ENCODE measurements at regions not wholly inside any gene's neighbourhood (a gene's known extent, or its start where the extent isn't known, plus 50 kb on each side); places are given as distances from the start of the nearest gene placed in this dataset.

- intact Hi-C loops (cut with micrococcal nuclease; ENCODE audit: unreplicated experiment), result no loop called here
- BruUV-seq (replicated peaks), result no TSS peak
- no peaks in the 10 kb centered on the region for H3K27me3 ChIP-seq (ENCODE audit: control insufficient read depth, insufficient read depth, low read length)
- no peak for ATAC-seq
- no peak overlapping the region for H3K27ac ChIP-seq (ENCODE audit: low read length)
- CTCF ChIA-PET, result no interaction called here
- in situ Hi-C loops (cut with HindIII; ENCODE audit: low pct_unique_long_range_greater_than_20kb, low sequenced_read_pairs), result no loop called here
- POLR2A ChIA-PET, result no interaction called here
- H3K36me3 ChIP-seq (ENCODE audit: control insufficient read depth, insufficient read depth, low read length), result no peaks in the 10 kb centered on the region
- no peak overlapping the region for H3K4me3 ChIP-seq (ENCODE audit: low read depth in 2 of 2, low read length in 2 of 2)
- H3K9me3 ChIP-seq (ENCODE audit: control insufficient read depth, insufficient read depth, low read depth, low read length), result no peaks in the 10 kb centered on the region
- no peak for TF ChIP-seq POLR2AphosphoS5 (IDR thresholded peaks at IDR 0.05; ENCODE audit: low read depth, low read length)
- no peak for TF ChIP-seq SIN3A (IDR thresholded peaks at IDR 0.05; ENCODE audit: borderline replicate concordance, insufficient read depth, low read depth, low read length)
- TF ChIP-seq TCF7L2 (IDR thresholded peaks at IDR 0.05; ENCODE audit: low read depth, low read length), result no peak
- TF ChIP-seq REST (IDR thresholded peaks at IDR 0.05; ENCODE audit: insufficient read depth in 1 of 2, low read depth in 2 of 2, low read length in 1 of 2), result no peak
- no peak for TF ChIP-seq CTCF (IDR thresholded peaks at IDR 0.05)
- H3K4me1 ChIP-seq (ENCODE audit: control insufficient read depth, insufficient read depth, low read length), result no peaks in the 10 kb centered on the region
- no peak for DNase-seq (ENCODE audit: low read depth, low spot score)
Measured at GRCh38 chr11:22510741-22511140, 114.9 kb downstream of the FANCF start.

DNA sequence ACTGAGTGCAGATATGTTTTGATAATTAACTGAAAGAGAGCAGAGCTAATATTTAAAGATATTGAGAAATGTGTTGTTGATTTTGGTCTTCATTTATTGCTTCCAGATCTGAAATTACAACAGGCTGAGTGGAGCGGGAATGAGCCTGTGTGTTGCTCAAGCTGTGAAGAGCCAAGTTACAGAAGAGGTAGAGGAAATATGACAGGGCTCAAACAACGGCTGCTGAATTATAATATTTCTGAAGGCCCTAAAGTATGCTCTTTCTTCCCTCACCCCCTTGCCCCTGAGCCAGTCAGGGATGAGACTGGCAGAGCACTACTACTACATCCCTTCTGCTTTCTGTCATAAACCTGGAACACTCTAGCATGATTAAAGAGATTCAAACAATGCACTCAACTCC lies 115.6 kb downstream of the FANCF start:
- TF ChIP-seq SIN3A (IDR thresholded peaks at IDR 0.05; ENCODE audit: borderline replicate concordance, insufficient read depth, low read depth, low read length) (no peak), CTCF (IDR thresholded peaks at IDR 0.05) (no peak), REST (IDR thresholded peaks at IDR 0.05; ENCODE audit: insufficient read depth in 1 of 2, low read depth in 2 of 2, low read length in 1 of 2) (no peak), POLR2AphosphoS5 (IDR thresholded peaks at IDR 0.05; ENCODE audit: low read depth, low read length) (no peak), TCF7L2 (IDR thresholded peaks at IDR 0.05; ENCODE audit: low read depth, low read length) (no peak)
- no TSS peak for BruUV-seq (replicated peaks)
- intact Hi-C loops (cut with micrococcal nuclease; ENCODE audit: unreplicated experiment), result no loop called here

More for the DNA sequence above, 115.6 kb downstream of the FANCF start:
- POLR2A ChIA-PET, result no interaction called here
- Histone ChIP-seq H3K4me3 (ENCODE audit: low read depth in 2 of 2, low read length in 2 of 2) (no peak overlapping the region), H3K4me1 (ENCODE audit: control insufficient read depth, insufficient read depth, low read length) (no peaks in the 10 kb centered on the region), H3K36me3 (ENCODE audit: control insufficient read depth, insufficient read depth, low read length) (no peaks in the 10 kb centered on the region), H3K9me3 (ENCODE audit: control insufficient read depth, insufficient read depth, low read depth, low read length) (no peaks in the 10 kb centered on the region), H3K27ac (ENCODE audit: low read length) (no peak overlapping the region), H3K27me3 (ENCODE audit: control insufficient read depth, insufficient read depth, low read length) (no peaks in the 10 kb centered on the region)
- CTCF ChIA-PET, result no interaction called here
- in situ Hi-C loops (cut with HindIII; ENCODE audit: low pct_unique_long_range_greater_than_20kb, low sequenced_read_pairs), result no loop called here
- no peak for ATAC-seq
- DNase-seq (ENCODE audit: low read depth, low spot score), result no peak
